HG03025 (cell line): ENCODE measurements at regions not wholly inside any gene's neighbourhood (a gene's known extent, or its start where the extent isn't known, plus 50 kb on each side); places are given as distances from the start of the nearest gene placed in this dataset.

Source experiments
- ATAC-seq: cut with Tn5 transposase; IDR thresholded peaks from one replicate; pipeline ENCODE4 v1.9.1; 2021; ENCODE audit warnings: mild to moderate bottlenecking, moderate library complexity; ENCODE audit not compliant: unreplicated experiment, low FRiP score

DNA sequence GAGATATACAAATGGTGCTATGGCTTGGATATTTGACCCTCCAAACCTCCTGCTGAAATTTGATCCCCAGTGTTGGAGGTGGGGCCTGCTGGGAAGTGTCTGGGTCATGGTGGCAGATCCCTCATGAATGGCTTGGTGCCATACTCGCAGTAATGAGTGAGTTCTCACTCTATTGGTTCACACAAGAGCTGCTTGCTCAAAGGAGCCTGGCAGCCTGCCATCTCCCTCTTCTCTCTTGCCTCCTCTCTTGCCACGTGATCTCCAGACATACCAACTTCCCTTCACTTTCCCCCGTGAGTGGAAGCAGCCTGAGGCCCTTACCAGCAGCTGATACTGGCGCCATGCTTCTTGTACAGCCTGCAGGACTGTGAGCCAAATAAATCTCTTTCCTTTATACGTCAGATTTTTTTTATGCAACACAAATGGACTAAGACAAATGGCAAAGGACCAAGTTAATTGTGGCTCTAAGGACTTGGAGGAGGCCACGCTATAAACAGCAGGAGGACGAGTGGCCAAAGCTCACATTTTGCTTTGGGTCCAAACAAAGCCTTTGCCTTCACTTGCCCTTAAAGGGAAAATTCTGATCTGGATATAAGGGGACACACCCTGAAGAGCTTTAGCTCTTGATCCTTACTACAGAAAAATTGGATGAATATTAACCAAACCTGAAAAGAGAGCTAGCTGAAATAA, 214.7 kb downstream of the SS18 start:
- no peak for ATAC-seq

- no peak for ATAC-seq
Measured at GRCh38 chr18:25873833-25874232, 216.6 kb downstream of the SS18 start.

DNA sequence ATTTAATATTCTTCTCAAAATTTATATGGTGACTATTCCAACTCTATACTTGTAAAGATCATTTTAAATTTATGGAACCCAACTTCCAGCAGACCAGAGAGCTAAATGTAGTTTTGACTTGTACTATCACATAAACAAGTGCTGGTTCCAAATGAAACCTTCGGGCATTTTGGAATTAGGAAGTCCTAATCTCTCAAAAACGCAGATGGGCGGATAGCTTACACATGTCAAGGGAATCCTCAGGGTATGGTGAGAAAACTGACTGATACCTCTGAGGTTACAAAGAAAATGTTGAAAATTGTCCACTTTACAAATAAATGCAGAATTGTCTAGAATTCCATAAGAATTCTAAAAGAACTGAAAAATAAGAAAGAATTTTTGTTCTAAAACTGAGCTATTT, 224.1 kb downstream of the SS18 start:
- no peak for ATAC-seq

GRCh38 chr18:25862881-25863600, 227.4 kb downstream of the SS18 start:
- no peak for ATAC-seq

GRCh38 chr18:25853691-25854433, 236.6 kb downstream of the SS18 start:
- no peak for ATAC-seq

DNA sequence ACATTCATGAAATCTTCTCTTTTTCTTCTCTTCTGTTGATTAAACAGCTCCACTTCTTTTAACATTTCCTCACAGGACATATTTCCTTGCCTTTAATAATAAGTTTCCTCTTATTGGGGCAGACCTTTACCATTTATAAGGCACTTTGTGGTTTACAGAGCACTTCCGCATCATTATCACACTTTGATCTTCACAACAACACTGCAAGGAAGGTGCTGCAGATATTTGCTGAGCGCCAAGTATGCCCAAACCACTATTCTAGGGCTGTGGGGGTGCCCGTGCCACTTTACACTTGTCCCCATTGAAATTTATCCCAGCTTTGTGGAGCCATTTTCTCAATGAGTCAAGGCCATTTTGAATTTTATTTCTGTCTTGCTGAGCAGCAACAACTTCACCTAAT, 246.6 kb downstream of the SS18 start:
- no peak for ATAC-seq

DNA sequence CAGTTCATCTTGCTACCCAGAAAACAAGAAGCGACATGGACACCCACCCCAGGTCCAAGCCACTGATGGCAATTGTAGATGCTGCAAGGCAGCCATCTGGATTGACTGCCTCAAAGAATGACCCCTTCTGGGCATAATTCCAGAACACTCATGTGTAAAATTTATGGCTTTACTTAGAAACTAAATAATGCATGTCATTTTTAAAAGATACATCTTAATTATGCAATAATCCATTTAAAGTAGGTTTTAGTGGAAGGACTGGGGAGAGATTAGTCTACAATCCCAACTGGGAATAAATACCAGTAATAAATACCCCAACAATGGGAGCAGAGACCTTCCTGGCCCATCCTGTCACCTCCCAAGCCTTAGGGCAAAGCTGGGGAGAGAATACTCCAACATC, 247.7 kb downstream of the SS18 start:
- no peak for ATAC-seq

DNA sequence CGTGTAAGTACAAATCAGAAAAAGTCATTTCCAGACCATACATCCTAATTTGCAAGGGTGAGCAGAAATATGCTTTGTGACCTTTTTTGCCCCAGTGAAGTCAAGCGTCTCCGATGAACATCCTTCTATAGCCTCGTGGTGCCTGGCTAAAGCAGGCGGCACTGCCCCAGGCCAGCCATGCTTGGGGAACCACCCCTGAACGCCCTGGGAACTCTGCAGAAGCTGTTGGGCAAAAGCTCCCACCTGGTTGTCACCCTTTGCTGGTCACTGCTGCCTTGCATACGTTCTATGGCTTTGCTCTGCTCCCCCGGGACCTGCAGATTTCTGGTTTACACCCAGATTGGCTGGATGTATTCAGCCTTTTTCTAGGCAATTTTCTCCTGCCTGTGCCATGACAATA, 256.4 kb downstream of the SS18 start:
- no peak for ATAC-seq

DNA sequence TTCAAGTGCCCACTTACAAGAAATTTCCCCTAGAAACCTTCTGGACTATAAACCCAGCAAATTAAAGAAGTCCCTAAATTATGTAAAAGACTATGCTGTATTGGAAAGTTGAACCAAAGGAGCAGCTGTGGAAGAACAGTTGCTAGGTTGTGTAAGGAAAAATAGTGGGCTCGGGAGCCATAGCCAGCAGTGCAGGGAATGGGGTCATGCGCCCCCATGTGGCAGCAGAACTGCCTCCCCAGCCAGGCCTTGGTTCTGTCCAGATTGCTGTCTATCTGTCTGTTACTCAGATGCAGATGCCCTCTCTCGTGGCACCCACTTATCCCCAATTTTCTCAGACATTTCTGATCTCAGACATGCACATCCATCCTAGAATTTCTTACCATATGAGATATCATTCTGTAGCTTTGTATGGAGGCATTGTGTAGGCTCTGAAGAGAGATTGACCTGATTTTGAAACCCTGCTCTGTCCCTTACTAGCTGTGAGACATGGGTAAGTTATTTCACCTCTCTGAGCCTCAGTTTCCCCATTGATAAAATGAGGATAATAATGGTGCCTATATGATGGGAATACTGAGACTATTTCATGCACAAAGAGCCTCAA, 258.3 kb downstream of the SS18 start:
- no peak for ATAC-seq

DNA sequence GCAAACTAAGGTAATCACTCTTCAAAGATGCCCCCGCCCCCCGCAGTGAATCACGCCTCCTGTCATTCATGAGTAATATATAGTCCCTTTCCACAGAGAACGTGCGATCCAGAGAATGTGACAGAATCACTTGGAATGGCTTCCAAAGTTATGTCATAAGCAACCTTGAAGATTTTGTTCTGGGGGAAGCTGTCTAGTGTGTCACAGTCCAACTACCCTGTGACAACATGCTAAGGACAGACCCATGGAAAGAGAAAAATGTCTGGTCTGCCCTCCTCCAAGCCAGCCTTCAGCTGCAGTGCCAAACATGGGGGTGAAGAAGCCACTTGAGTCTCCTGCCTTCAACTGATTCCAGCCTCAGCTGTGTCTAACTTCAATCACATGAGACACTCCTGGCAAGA, 259.1 kb downstream of the SS18 start:
- no peak for ATAC-seq

GRCh38 chr18:25830787-25831186, 259.6 kb downstream of the SS18 start:
- no peak for ATAC-seq

DNA sequence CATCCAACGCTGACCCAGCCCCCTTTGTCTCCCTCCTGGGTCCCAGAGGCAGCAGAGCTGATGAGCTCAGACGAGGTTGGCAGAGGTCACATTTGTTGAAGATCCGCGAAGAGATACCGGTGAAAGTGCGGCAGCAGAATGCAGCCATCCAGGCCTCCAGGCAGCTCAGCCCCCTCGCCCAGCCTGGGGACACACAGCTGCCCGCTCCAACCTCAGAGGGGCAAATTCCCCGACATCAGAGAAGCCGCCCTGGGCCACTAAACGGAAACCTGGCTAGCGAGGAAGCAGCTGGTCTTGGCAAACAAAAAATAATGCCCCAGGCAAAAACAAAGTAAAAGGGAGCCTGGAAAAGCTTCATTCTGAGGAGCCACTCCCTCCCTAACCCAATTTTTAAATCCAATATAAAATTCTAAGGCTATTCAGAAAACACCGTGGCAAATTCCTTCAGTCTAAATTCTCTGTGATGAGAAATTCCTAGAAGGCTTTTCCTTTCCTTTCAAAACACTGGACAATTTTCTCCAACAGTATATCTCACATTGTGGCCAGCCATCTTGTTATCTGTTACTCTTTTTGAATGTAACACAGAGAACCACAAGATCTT, 262.4 kb downstream of the SS18 start:
- no peak for ATAC-seq

DNA sequence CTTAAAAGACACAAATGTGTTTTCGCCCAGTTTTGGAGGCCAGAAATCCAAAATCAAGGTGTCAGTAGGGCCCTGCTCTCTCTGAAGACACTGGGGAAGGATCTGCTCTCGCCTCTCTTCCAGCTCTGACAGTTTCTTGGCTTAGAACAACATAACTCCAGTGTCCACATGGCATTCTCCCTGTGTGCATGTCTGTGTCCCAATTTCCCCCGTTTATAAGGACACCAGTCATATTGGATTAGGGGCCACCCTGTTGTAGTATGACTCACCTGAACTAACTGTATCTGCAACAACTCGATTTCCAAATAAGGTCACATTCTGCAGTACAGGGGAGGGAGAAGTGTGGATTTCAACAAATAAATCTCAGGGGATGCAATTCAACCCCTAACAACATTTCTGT, 263.2 kb downstream of the SS18 start:
- ATAC-seq, result no peak

DNA sequence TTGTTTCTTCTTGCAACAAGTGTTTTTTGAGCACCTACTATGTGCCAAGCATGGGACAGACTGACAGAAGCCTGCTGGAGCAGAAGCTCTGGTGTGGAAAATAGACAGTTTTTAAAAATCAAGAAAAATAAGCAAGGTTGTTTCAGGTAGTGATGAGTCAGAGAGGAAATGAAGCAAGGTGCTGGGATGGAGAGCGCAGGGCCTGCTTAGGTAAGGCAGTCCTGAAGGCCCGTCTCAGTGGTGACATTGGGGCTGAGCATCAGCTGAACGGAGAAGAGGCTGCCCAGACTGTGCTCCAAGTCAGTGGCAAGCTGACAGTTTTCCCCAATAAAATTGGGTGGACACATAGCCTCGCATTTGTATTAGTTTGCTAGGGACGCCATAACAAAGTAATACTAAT, 263.6 kb downstream of the SS18 start:
- no peak for ATAC-seq

DNA sequence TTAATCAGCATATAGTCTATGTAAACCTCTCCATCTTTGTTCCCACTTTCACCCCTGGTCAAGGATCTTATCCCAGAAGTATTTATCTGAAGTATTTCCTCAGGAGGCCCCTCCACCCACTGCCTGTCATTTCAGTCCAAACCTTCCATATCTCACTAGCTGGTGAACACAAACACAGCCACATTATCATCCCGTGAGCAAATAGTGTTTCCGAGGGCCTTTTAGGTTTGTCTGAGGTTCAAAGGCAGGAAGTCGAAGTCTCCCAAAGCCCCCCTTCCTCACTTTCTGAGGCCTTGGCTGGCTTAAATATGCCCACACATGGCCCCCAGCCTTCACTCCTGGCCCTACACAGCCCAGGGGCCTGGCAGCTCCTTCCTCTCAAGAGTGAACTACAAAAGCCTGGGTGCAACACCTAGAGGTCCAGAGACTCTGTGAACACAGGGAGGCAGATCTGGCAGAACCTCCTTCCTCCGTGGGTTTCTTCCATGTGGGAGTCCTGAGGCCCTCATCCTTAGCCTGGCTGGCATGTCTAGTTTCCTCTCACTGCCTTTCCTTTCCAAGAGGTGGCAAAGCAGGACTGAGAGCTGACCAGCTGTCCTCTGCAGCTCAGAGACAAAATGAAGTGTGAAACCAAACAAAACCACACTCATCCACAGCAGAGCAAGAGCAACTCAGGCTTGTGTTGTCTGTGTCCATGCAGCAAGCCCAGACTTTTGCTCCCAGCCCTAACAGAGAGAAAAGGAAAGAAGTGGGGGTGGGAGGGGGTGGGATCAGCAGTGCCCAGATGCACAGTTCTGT, 264.2 kb downstream of the SS18 start:
- no peak for ATAC-seq

- no peak for ATAC-seq
Measured at GRCh38 chr18:25825056-25825455, 265.4 kb downstream of the SS18 start.

DNA sequence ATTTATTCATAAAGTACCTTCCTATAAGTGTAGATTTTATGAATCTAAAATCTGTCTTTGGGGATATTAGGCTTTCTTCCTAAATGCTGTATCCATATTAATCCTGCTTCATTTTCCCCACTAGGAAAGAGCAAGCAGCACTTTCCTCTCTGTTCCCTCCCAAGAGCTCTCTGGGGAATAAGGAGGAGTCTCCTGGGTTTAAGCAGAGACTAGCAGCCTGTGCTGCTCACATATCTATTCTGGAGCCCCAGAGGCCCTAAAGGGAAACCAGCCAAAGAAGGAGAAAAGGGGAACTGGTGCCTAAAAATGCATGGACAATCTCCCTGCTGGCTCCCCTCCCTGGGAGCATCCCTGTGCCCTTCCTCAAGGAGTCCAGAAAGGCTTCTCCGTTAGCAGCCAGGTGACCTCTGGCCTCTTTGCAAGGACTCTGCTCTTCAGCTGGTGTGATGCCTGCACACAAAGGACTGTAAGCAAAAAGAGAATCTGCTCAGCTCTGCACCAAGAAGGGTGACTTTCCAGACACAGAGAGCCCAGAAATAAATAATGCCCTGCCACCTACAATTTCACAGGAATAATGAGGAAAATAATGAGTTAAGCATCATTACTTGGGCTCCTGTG, 270.6 kb downstream of the SS18 start:
- no peak for ATAC-seq

DNA sequence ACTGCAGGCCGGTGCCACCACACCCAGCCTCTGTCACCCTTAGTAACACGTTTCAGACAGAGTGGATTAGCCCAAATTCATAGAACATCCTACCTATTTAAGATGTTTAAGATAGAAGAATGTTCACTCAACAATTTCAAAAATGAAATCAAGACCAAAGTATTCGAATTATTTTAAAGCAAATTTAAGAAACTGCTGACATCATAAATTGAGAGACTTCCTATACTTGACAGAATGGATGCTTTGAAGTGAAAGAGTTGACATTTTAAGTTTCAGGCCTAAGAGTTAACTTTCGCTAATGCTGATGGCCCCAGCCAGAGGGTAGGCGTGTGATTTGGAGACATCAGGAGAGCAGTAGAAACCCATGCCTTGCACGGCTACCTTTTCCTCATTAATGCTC, 271.9 kb downstream of the SS18 start:
- ATAC-seq, result no peak

DNA sequence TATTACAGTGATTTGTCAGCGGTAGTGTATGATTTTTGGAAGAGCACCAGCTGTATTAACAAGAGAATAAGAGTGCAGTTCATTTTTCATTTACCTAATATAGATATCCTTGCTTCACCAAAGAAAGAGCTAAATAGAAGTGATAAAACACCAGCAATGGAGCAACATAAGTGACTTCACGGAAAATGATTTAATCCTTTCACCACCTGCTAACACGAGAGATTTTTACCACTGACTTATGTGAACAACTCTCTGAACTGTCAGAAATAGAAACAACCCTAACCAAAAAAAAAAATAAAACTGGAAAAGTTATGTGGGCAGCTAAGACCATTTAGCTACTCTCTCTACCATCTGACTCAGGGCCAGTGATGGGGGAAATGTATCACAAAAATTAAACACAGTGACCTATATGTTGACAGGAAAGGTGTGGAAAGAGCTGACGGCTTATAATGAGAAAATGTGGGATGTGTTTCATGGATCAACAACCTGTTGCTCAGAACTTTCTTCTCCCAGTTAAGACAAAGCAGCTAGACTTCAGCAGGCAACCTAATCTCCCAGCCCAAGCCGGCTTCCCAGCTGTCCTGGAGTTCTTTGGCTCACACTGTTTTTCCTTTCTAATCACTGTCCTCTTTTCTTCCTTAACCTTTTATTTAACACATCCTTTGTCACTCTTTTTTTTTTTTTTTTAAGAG, 272.7 kb downstream of the SS18 start:
- no peak for ATAC-seq
